ENCODE measurements at regions not wholly inside any gene's neighbourhood (a gene's known extent, or its start where the extent isn't known, plus 50 kb on each side); places are given as distances from the start of the nearest gene placed in this dataset.

DNA sequence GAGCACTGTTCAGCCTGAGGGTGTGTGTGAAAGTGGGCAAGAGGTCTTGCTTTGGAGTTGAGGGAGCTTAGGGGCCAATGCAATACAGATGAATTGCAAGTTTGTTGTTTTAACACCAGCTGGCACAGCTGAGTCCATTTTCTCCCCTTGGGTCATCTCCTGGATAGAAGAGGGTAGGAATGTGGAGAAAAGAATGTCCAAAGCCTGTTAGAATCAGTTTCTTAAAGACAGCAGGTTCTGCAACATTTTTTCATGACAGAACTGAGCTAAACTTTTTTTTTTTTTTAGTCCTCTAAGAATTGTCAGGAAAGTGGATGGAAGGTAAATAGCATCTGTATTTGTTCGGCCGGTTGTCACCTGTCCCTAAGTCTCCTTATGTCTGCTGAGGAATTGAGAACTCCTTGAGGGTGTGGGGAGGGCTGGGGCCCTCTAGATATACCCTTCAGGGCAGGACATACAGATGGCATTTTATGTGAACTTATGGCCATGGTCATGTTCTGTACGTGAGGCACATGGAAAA is 211.1 kb upstream of the CADM1 start:
- Histone ChIP-seq H3K79me2 (ENCODE audit: insufficient read depth, low read length) (no peaks in the 10 kb centered on the region), H3K27ac (ENCODE audit: low read depth, low read length, poor library complexity, severe bottlenecking) (no peak overlapping the region), H3K4me3 (ENCODE audit: low read depth, low read length, poor library complexity, severe bottlenecking) (no peak overlapping the region), H3K9ac (ENCODE audit: low read length) (no peak overlapping the region), H3K36me3 (ENCODE audit: insufficient read depth, low read length) (no peaks in the 10 kb centered on the region), H3K9me3 (ENCODE audit: low read length) (no peaks in the 10 kb centered on the region), H3K27me3 (ENCODE audit: insufficient read depth, low read length) (no peaks in the 10 kb centered on the region), H2AFZ (ENCODE audit: low read length) (no peak overlapping the region), H3F3A (ENCODE audit: insufficient read depth, low read length) (no peaks in the 10 kb centered on the region), H3K4me2 (ENCODE audit: low read length) (no peak overlapping the region), H4K20me1 (ENCODE audit: insufficient read depth, low read length) (no peaks in the 10 kb centered on the region), H3K9me2 (ENCODE audit: low read depth, low read length) (no peaks in the 10 kb centered on the region), H3K4me1 (ENCODE audit: insufficient read depth, low read length, severe bottlenecking) (no peaks in the 10 kb centered on the region)
- TF ChIP-seq, protein P1, sequence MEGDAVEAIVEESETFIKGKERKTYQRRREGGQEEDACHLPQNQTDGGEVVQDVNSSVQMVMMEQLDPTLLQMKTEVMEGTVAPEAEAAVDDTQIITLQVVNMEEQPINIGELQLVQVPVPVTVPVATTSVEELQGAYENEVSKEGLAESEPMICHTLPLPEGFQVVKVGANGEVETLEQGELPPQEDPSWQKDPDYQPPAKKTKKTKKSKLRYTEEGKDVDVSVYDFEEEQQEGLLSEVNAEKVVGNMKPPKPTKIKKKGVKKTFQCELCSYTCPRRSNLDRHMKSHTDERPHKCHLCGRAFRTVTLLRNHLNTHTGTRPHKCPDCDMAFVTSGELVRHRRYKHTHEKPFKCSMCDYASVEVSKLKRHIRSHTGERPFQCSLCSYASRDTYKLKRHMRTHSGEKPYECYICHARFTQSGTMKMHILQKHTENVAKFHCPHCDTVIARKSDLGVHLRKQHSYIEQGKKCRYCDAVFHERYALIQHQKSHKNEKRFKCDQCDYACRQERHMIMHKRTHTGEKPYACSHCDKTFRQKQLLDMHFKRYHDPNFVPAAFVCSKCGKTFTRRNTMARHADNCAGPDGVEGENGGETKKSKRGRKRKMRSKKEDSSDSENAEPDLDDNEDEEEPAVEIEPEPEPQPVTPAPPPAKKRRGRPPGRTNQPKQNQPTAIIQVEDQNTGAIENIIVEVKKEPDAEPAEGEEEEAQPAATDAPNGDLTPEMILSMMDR (IDR thresholded peaks at IDR 0.05; ENCODE audit: low read length), result no peak
- TF ChIP-seq EZH2 (IDR thresholded peaks at IDR 0.05; ENCODE audit: borderline replicate concordance, low read length), result no peak

DNA sequence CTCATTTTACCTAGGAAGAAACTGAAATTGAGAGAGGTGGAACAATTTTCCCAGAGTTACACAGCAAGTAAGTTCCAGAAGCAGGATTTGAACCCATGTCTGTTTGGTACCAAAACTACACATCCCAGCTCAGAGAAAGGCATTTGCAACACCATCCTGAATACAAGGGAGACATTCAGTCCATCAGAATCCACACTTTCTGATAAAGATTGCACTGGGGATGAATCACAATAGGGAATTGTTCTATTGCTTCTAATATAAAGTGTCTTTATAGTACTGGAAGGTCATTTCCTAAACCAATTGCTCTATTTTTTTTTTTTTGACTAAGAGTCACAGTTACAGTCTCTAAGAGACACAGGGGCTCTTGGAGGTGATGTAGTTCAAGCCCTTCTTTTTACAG is 208.1 kb upstream of the CADM1 start:
- no peaks in the 10 kb centered on the region for H3K36me3 ChIP-seq (ENCODE audit: insufficient read depth, low read length)

DNA sequence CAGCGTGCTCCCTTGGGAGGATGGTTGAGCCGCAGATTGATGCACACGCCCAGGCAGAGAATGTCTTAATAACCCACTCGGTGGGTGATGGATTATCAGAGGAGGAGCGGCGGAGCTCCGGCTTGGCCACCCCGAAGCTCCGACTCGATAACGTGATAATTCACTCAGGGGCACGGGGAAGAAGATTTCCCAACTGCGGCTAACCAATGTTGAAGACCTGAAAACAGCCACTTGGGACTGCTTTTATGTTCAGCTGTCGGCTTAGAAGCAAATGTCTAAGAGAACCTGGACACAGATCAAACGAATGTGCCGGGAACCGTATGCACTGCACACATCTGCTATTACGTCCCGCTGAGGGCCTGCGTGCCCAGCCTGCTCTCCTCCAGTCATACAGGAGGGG is 206.8 kb upstream of the CADM1 start:
- no peak for TF ChIP-seq EZH2 (IDR thresholded peaks at IDR 0.05; ENCODE audit: borderline replicate concordance, low read length)
- TF ChIP-seq, protein P1 (IDR thresholded peaks at IDR 0.05; ENCODE audit: low read length), result no peak

More for the DNA sequence above, 208.1 kb upstream of the CADM1 start:
- TF ChIP-seq, protein P1 (IDR thresholded peaks at IDR 0.05; ENCODE audit: low read length), result no peak
- TF ChIP-seq EZH2 (IDR thresholded peaks at IDR 0.05; ENCODE audit: borderline replicate concordance, low read length), result no peak
- no peak overlapping the region for H3K27ac ChIP-seq (ENCODE audit: low read depth, low read length, poor library complexity, severe bottlenecking)
- H3K4me1 ChIP-seq (ENCODE audit: insufficient read depth, low read length, severe bottlenecking), result no peaks in the 10 kb centered on the region
- no peak overlapping the region for H3K9ac ChIP-seq (ENCODE audit: low read length)
- H3K9me2 ChIP-seq (ENCODE audit: low read depth, low read length), result no peaks in the 10 kb centered on the region
- no peaks in the 10 kb centered on the region for H3F3A ChIP-seq (ENCODE audit: insufficient read depth, low read length)
- no peak overlapping the region for H3K4me3 ChIP-seq (ENCODE audit: low read depth, low read length, poor library complexity, severe bottlenecking)
- H3K27me3 ChIP-seq (ENCODE audit: insufficient read depth, low read length), result no peaks in the 10 kb centered on the region
- no peak overlapping the region for H2AFZ ChIP-seq (ENCODE audit: low read length)
- no peaks in the 10 kb centered on the region for H3K79me2 ChIP-seq (ENCODE audit: insufficient read depth, low read length)
- H3K4me2 ChIP-seq (ENCODE audit: low read length), result no peak overlapping the region
- no peaks in the 10 kb centered on the region for H3K9me3 ChIP-seq (ENCODE audit: low read length)
- H4K20me1 ChIP-seq (ENCODE audit: insufficient read depth, low read length), result no peaks in the 10 kb centered on the region

More for the DNA sequence above, 206.8 kb upstream of the CADM1 start:
- H3K27me3 ChIP-seq (ENCODE audit: insufficient read depth, low read length), result no peaks in the 10 kb centered on the region
- H2AFZ ChIP-seq (ENCODE audit: low read length), result no peak overlapping the region
- no peak overlapping the region for H3K9ac ChIP-seq (ENCODE audit: low read length)
- no peaks in the 10 kb centered on the region for H3K36me3 ChIP-seq (ENCODE audit: insufficient read depth, low read length)
- no peak overlapping the region for H3K4me2 ChIP-seq (ENCODE audit: low read length)
- no peaks in the 10 kb centered on the region for H4K20me1 ChIP-seq (ENCODE audit: insufficient read depth, low read length)
- H3K27ac ChIP-seq (ENCODE audit: low read depth, low read length, poor library complexity, severe bottlenecking), result no peak overlapping the region
- no peak overlapping the region for H3K4me3 ChIP-seq (ENCODE audit: low read depth, low read length, poor library complexity, severe bottlenecking)
- no peaks in the 10 kb centered on the region for H3K79me2 ChIP-seq (ENCODE audit: insufficient read depth, low read length)
- H3K4me1 ChIP-seq (ENCODE audit: insufficient read depth, low read length, severe bottlenecking), result no peaks in the 10 kb centered on the region
- H3K9me2 ChIP-seq (ENCODE audit: low read depth, low read length), result no peaks in the 10 kb centered on the region
- no peaks in the 10 kb centered on the region for H3F3A ChIP-seq (ENCODE audit: insufficient read depth, low read length)
- H3K9me3 ChIP-seq (ENCODE audit: low read length), result no peaks in the 10 kb centered on the region

Measured in OCI-LY1 (cell line).